ENCODE measurements at regions not wholly inside any gene's neighbourhood (a gene's known extent, or its start where the extent isn't known, plus 50 kb on each side); places are given as distances from the start of the nearest gene placed in this dataset.

DNA sequence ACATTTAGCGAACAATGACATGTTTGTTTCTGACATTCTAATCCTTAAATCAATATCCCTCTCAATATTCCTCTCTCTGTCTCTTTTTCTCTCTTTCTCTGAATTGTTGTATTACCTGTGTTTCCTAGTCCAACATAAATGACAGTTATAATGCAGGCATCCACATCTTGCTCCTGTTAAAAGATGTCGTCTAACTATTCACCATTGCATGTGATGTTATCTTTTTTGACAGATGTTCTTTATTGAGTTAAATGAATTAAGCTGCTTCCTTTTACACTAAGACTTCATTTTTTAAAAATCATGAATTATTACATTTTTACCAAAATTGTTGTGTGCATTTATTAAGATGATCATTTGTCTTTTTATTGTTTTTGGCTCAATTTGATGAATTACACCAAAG, 527.5 kb downstream of the PRR16 start:
- TF ChIP-seq, protein P1, sequence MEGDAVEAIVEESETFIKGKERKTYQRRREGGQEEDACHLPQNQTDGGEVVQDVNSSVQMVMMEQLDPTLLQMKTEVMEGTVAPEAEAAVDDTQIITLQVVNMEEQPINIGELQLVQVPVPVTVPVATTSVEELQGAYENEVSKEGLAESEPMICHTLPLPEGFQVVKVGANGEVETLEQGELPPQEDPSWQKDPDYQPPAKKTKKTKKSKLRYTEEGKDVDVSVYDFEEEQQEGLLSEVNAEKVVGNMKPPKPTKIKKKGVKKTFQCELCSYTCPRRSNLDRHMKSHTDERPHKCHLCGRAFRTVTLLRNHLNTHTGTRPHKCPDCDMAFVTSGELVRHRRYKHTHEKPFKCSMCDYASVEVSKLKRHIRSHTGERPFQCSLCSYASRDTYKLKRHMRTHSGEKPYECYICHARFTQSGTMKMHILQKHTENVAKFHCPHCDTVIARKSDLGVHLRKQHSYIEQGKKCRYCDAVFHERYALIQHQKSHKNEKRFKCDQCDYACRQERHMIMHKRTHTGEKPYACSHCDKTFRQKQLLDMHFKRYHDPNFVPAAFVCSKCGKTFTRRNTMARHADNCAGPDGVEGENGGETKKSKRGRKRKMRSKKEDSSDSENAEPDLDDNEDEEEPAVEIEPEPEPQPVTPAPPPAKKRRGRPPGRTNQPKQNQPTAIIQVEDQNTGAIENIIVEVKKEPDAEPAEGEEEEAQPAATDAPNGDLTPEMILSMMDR (IDR thresholded peaks at IDR 0.05): no peak
- TF ChIP-seq POLR2A (IDR thresholded peaks at IDR 0.05): no peak

All from lower leg skin (tissue), 3 donors.